GM21786 (cell line): ENCODE measurements at regions not wholly inside any gene's neighbourhood (a gene's known extent, or its start where the extent isn't known, plus 50 kb on each side); places are given as distances from the start of the nearest gene placed in this dataset.
"Not testable (repeated sequence)": the region's sequence is repeated elsewhere in the genome, so short reads cannot be mapped to it uniquely, and the experiment has no call there.

Experiments used
- ATAC-seq: cut with Tn5 transposase; IDR thresholded peaks from one replicate; pipeline ENCODE4 v1.9.1; 2021; ENCODE audit not compliant: unreplicated experiment

DNA sequence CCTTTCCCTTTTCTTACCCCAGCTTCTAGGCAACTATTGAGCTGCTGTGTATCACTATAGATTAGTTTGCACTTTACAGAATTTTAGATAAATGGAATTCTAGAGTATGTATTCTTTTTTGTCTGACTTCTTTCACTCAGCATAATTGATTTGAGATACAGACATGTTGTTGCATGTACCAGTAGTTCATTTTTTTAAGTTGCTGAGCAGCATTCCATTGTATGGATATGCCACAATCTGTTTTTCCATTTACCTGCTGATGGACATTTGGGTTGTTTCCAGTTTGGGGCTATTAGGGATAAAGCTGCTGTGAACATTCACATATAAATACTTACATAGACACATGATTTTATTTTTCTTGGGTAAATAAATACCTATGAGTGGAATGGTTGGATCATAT, 135.7 kb downstream of the IGF1 start:
- ATAC-seq, result no peak

DNA sequence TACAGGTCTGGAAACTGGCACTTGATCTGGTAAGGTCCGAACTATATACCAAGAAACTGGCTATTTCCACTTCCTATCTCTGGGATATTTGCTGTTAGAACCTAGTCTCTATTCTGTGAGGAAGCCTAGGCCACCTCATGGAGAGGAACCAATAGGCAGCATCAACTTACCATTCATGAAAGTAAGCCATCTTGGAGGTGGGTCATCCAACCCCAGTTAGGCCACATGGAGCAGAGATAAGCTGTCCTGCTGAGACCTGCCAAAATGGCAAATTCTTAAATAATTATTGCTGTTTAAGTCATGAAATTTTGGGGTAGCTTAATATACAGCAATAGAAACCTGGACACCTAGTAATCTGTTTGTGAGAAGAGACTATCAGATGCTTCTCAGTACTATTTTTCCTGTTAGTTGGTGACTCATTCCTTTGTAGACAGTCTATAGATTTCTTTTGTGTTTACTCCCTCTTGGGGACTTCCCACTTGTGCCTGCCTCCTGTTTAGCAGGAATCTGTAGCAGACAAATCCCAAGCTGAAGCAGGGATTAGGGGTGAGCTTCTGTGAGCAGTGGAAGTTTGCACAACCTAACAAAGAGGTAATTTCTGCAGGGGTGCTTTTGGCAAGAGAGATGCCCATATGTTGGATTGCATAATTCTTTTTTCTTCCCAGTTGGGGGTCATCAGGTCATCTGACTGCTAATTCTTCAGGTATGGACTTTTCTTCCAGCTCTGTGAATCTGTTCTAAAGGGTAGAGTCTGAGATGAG, 136.8 kb downstream of the IGF1 start:
- no peak for ATAC-seq

DNA sequence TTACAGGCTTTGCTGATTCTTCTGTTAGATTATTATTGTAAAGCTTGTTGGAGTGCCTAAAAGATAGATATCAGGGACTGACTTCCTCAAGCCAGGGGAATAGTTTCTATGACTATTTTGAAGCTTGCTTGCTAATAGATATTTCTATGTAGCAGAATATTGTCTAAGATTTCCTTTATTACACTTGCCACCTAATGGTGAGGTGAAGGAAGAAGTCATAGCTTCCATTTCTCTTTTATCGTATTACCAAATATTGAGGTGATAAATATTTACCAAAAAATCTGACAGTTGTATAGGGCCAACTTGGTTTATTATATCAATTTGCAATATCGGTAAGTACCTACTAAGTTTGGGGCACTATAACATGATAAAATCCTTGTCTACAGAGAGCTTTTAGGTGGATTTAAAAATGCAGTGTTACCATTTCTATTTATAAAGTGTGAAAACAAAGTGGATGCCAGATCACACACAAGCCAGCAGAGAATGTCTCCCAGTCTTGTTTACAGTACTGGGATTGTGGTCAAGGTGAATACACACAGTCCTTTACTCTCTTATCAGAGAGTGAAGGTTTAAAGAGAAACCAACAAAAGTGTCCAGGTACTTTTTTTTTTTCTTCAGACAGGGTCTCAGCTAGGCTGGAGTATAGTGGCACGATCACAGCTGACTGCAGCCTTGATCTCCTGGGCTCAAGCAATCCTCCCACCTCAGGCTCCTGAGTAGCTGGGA, 137.9 kb downstream of the IGF1 start:
- ATAC-seq, result no peak

- ATAC-seq, result no peak
These were observed 137.1 kb upstream of the PMCH start for GRCh38 chr12:102334765-102335164.

- ATAC-seq, result no peak
These were observed 133.8 kb upstream of the PMCH start for GRCh38 chr12:102331419-102331818.

DNA sequence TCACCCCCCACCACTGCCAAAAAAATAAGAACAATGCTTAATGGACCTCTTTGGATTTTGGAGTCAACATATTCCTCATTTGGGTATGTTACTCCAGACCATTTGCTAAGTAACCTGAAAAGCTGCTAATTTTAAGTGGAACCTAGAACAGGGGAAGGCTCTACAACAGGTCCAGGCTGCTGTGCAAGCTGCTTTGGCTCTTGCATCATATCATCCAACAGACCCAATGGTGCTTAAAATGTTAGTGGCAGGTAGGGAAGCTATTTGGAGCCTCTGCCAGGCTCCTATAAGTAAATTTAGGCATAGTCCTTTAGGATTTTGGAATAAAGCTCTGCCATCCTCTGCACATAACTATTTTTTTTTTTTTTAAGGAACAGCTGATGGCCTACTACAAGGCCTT, 132.2 kb upstream of the PMCH start:
- ATAC-seq, result no peak

GRCh38 chr12:102326982-102327381, 129.3 kb upstream of the PMCH start:
- ATAC-seq, result no peak

DNA sequence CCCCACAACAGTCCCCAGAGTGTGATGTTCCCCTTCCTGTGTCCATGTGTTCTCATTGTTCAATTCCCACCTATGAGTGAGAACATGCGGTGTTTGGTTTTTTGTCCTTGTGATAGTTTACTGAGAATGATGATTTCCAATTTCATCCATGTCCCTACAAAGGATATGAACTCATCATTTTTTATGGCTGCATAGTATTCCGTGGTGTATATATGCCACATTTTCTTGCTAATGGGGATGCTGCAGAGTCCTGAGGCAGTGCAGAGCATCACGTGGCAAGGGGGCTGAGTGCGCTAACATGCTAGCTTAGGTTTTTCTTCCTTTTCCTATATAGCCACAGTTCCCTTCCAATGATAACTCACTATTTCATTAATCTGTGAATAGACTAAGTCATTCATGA, 127.5 kb upstream of the PMCH start:
- not testable (repeated sequence) for ATAC-seq

- no peak for ATAC-seq
These were observed 126.2 kb upstream of the PMCH start for GRCh38 chr12:102323799-102324198.

- no peak for ATAC-seq
These were observed 124.6 kb upstream of the PMCH start for GRCh38 chr12:102322254-102322653.

DNA sequence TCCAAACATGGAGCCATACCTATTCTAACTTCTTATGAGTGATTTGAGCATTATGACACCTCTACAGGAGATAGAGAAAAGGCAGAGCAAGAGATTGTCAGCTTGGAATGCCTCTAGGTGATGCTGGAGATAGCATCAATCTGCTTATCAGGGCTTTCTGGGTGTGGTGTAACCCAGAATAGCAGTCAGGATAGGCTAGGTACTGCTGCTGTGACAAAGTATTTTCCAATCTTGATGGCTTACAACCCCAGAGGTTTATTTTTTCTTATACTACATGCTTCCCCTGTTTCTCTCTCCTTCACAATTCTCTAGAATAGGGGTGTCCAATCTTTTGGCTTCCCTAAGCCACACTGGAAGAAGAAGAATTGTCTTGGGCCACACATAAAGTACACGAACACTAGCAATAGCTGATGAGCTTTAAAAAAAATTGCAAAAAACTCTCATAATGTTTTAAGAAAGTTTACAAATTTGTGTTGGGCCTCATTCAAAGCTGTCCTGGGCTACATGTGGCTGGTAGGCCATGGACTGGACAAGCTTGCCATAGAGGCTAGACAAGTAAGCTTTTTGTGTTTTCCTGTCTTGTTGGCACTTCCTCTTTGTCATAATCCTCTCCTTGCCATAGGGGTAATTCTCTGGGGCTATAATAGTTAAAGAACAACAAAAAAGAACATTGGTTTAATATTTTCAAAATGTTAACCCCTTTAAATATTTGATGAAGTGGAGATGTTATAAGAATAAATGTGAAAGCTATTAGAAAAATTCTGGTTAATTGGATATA, 123.9 kb upstream of the PMCH start:
- ATAC-seq, result no peak

DNA sequence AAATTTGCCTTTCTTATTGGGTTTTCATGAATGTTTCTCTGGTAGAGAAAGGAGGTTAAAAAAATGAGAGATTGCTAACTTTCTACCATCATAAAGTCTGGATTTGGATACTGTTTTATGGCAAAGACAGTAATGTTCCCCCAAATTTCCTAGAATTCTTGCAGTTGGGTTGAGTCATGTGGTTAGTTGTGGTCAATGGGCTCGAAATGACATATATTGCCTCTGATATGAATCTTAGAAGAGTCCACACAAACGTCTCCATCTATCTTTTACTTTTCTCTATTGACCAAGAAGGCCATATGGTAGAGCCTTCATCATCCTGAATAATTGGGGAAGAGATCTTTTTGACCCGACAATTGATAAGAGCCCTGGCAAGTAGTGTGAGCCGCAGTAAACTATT, 119.5 kb upstream of the PMCH start:
- no peak for ATAC-seq

DNA sequence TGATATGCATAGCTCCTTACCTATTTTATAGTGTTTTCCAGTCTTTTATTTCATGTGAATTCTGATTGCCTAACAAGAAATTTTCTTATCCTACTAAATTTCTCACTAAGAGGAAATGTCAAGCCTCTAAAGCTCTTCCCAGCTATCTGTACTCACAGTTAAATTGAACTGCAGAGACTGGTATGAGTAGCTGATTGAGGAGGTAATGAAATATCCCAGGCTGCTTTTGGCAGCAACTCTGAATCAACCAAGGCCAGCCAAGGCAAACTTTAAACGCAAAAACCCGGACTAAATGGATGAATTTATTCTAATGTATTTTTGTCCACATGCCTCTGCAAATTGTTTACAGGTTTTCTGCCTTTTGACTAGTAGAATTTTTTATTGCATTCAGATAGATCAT, 119.1 kb upstream of the PMCH start:
- no peak for ATAC-seq

GRCh38 chr12:102314821-102315220, 117.2 kb upstream of the PMCH start:
- ATAC-seq, result no peak

GRCh38 chr12:102313116-102313971, 115.7 kb upstream of the PMCH start:
- ATAC-seq, result not testable (repeated sequence)

- ATAC-seq, result no peak
These were observed 107.9 kb upstream of the PMCH start for GRCh38 chr12:102305486-102305885.

GRCh38 chr12:102304667-102305066, 107.0 kb upstream of the PMCH start:
- not testable (repeated sequence) for ATAC-seq

DNA sequence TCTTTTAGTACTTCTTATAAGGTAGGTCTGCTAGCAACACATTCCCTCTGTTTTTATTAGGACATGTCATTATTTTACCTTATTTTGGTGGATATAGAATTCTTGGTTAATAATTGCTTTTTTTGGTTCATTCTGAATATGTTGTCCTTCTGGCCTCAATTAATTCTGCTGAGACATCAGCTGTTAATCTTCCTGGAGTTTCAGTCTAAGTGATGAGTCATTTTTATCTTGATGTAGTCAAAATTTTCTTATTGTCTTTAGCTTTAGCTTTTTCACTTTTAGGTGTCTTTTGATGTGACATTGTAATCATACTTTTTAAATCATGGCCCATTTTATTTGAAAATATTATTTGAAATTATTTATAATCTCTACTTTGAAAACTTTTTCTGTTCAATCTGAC, 104.9 kb upstream of the PMCH start:
- no peak for ATAC-seq

DNA sequence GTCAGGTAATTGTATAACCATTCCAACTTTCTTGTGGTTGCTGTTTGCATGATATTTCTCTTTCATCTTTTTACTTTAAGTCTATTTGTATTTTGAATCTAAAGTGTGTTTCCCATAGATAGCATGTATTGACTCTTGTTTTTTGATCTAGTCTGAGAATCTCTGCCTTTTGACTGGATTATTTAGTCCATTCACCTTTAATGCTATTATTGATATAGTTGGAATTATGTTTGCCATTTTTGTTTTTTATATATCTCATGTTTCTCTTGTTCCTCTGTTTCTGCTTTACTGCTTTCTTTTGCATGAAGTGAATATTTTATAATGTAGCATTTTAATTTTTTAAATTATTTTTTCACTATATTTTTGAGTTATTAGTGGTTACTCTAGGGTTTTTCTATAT, 103.9 kb upstream of the PMCH start:
- ATAC-seq, result no peak

- peak; percentile 88 for ATAC-seq
These were observed 103.3 kb upstream of the PMCH start for GRCh38 chr12:102300824-102301461.
